Glutamatergic neuron (in vitro differentiated cells): ENCODE measurements at regions not wholly inside any gene's neighbourhood (a gene's known extent, or its start where the extent isn't known, plus 50 kb on each side); places are given as distances from the start of the nearest gene placed in this dataset.

Source experiments
- DNase-seq: peaks from one replicate; pipeline ENCODE4 v3.0.0; 2022
- H3K27ac Mint-ChIP-seq: one replicate; pipeline ENCODE4 v1.8.0; 2020; ENCODE audit warnings: mild to moderate bottlenecking, mixed read lengths, inconsistent platforms; ENCODE audit not compliant: unreplicated experiment
- H3K27me3 Mint-ChIP-seq: one replicate; pipeline ENCODE4 v1.8.0; 2020; ENCODE audit warnings: mild to moderate bottlenecking, moderate library complexity, mixed read lengths, inconsistent platforms; ENCODE audit not compliant: unreplicated experiment
- H3K36me3 Mint-ChIP-seq: one replicate; pipeline ENCODE4 v1.8.0; 2020; ENCODE audit warnings: mild to moderate bottlenecking, mixed read lengths, inconsistent platforms; ENCODE audit not compliant: unreplicated experiment
- H3K4me1 Mint-ChIP-seq: one replicate; pipeline ENCODE4 v1.8.0; 2020; ENCODE audit warnings: mild to moderate bottlenecking, low read depth, mixed read lengths, inconsistent platforms; ENCODE audit not compliant: unreplicated experiment
- H3K4me3 Mint-ChIP-seq: one replicate; pipeline ENCODE4 v1.8.0; 2020; ENCODE audit warnings: mild to moderate bottlenecking, mixed read lengths, inconsistent platforms; ENCODE audit not compliant: unreplicated experiment
- H3K9me3 Mint-ChIP-seq: one replicate; pipeline ENCODE4 v1.8.0; 2020; ENCODE audit warnings: mild to moderate bottlenecking, moderate library complexity, mixed read lengths, inconsistent platforms; ENCODE audit not compliant: unreplicated experiment
- TF ChIP-seq, protein P1 (sequence below): fragments of 200-600 bp; sonication (generic); IDR thresholded peaks from one replicate; pipeline ENCODE4 v1.5.0; 2021; ENCODE audit not compliant: partially characterized antibody, unreplicated experiment

DNA sequence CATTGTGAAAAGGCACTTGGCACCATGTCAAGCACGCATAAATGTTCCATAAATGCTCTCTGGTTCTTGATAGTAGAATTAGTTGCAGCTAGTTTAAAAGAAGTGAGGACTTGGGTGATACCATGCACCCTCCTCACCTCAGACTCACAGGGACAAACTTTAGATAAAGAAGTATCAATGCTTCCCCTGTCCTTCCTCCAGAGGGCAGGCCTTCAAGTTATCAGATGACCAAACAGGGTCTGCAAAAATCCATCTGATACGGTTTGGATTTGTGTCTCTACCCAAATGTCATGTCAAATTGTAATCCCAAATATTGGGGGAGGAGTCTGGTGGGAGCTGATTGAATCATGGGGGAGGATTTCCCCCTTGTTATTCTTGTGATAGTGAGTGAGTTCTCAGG lies 54.1 kb downstream of the C1QL2 start:
- H3K4me1 Mint-ChIP-seq = peaks cover 2% of the 10 kb centered on the region
- DNase-seq = no peak
- H3K27me3 Mint-ChIP-seq = no peaks in the 10 kb centered on the region
- H3K4me3 Mint-ChIP-seq = no peak overlapping the region
- no peaks in the 10 kb centered on the region for H3K9me3 Mint-ChIP-seq
- H3K27ac Mint-ChIP-seq = no peak overlapping the region
- TF ChIP-seq, protein P1, sequence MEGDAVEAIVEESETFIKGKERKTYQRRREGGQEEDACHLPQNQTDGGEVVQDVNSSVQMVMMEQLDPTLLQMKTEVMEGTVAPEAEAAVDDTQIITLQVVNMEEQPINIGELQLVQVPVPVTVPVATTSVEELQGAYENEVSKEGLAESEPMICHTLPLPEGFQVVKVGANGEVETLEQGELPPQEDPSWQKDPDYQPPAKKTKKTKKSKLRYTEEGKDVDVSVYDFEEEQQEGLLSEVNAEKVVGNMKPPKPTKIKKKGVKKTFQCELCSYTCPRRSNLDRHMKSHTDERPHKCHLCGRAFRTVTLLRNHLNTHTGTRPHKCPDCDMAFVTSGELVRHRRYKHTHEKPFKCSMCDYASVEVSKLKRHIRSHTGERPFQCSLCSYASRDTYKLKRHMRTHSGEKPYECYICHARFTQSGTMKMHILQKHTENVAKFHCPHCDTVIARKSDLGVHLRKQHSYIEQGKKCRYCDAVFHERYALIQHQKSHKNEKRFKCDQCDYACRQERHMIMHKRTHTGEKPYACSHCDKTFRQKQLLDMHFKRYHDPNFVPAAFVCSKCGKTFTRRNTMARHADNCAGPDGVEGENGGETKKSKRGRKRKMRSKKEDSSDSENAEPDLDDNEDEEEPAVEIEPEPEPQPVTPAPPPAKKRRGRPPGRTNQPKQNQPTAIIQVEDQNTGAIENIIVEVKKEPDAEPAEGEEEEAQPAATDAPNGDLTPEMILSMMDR = no peak
- H3K36me3 Mint-ChIP-seq = no peaks in the 10 kb centered on the region

DNA sequence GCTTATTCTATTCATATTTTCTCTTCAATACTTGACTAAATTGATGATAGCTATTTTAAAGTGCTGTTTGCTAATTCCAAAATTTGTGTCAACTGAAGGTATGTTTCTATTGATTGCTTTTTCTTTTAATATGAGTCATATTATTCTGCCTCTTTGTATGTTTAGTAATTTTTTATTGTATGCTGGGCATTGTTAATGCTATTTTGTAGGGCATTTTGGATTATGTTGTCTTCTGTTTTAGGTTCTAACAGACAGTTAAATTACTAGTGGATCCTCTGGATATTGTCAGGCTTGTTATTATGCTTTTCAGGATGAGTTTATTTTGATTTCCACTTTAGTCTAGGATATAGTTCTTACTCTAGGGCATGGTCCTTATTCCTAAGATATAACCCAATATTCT lies 55.6 kb downstream of the C1QL2 start:
- Mint-ChIP-seq H3K4me3 (no peak overlapping the region), H3K27me3 (no peaks in the 10 kb centered on the region), H3K27ac (no peak overlapping the region), H3K9me3 (peaks cover 2% of the 10 kb centered on the region), H3K4me1 (peaks cover 2% of the 10 kb centered on the region), H3K36me3 (no peaks in the 10 kb centered on the region)
- TF ChIP-seq, protein P1 = no peak
- no peak for DNase-seq

DNA sequence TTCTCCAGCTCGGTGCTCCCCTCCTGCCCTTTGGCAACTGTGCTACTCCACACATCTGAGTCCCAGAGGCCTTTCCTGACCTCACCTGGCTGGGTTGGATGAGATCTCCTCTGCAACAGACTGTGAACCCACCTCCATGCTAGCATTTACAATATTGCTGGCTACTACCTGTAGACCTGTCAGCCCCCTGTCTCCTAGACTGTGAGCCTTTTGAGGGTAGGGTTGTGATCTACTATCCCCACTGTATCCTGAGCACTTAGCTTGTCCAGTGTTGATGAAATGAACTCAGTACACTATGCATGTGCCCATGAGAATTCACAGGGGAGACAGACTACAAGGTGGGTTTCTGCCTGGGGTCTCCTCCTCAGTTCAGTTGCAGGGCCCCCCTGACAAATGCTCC lies 70.1 kb downstream of the C1QL2 start:
- Mint-ChIP-seq H3K9me3 (no peaks in the 10 kb centered on the region), H3K27me3 (peaks cover 4% of the 10 kb centered on the region), H3K27ac (no peak overlapping the region), H3K4me3 (no peak overlapping the region), H3K36me3 (no peaks in the 10 kb centered on the region), H3K4me1 (no peaks in the 10 kb centered on the region)
- no peak for DNase-seq
- TF ChIP-seq, protein P1 = no peak

DNA sequence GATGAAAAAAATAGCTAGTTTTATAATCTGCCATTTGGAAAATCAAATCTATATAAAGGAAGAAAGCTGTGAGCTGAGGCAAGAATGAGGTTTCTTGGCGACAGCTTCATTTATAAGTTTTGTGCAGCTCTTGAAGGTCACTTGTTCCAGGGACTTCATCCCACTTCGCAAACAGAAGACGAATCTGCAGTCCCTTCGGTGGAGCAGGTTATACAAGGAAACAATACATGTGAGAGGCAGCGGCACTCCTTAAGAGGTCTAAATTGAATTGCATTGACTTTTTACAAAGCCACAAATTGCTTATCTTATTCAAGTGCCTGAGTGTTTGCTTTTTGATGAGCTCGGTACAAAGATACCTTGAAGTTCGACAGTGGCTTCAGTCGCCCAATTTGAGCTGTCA lies 72.2 kb downstream of the C1QL2 start:
- H3K36me3 Mint-ChIP-seq = no peaks in the 10 kb centered on the region
- no peak overlapping the region for H3K4me3 Mint-ChIP-seq
- H3K27me3 Mint-ChIP-seq = peaks cover 5% of the 10 kb centered on the region
- TF ChIP-seq, protein P1 = no peak
- DNase-seq = no peak
- H3K9me3 Mint-ChIP-seq = no peaks in the 10 kb centered on the region
- H3K27ac Mint-ChIP-seq = no peak overlapping the region
- H3K4me1 Mint-ChIP-seq = no peaks in the 10 kb centered on the region

DNA sequence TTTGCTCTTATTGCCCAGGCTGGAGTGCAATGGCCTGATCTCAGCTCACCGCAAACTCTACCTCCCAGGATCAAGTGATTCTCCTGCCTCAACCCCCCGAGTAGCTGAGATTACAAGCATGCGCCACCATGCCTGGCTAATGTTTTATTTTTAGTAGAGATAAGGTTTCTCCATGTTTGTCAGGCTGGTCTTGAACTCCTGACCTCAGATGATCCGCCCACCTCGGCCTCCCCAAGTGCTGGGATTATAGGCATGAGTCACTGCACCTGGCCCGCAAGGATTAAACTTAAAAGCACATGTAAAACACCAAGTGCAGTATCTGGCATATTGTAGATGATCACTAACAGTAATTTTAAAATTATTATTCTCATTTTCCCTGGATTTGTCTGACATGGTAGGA lies 72.9 kb downstream of the C1QL2 start:
- TF ChIP-seq, protein P1 = no peak
- DNase-seq = no peak
- no peaks in the 10 kb centered on the region for H3K9me3 Mint-ChIP-seq
- H3K4me3 Mint-ChIP-seq = no peak overlapping the region
- no peak overlapping the region for H3K27ac Mint-ChIP-seq
- H3K27me3 Mint-ChIP-seq = peaks cover 5% of the 10 kb centered on the region
- no peaks in the 10 kb centered on the region for H3K36me3 Mint-ChIP-seq
- H3K4me1 Mint-ChIP-seq = no peaks in the 10 kb centered on the region
